SJSA1 (cell line): ENCODE measurements at regions not wholly inside any gene's neighbourhood (a gene's known extent, or its start where the extent isn't known, plus 50 kb on each side); places are given as distances from the start of the nearest gene placed in this dataset.
A peak's percentile ranks its signal among the peaks of the same experiment; 100 is the strongest.

Experiments
- DNase-seq, 2 experiments: peaks; one replicate each; pipeline ENCODE4 v3.0.0-alpha.2; 2015 to 2020; ENCODE audit warnings: low spot score in 2 of 2, low read depth in 1 of 2
- H3K27ac ChIP-seq: fragments of 250-450 bp; sonication (Bioruptor Pico); 2 replicates; pipeline ENCODE4 v1.5.1; 2020; ENCODE audit warnings: mild to moderate bottlenecking, moderate library complexity
- H3K27me3 ChIP-seq: fragments of 250-450 bp; sonication (Bioruptor Pico); replicated peaks from 2 replicates; pipeline ENCODE4 v1.5.1; 2020; ENCODE audit warnings: mild to moderate bottlenecking, moderate library complexity
- H3K36me3 ChIP-seq: fragments of 250-450 bp; sonication (Bioruptor Pico); 2 replicates; pipeline ENCODE4 v1.5.1; 2020; ENCODE audit warnings: mild to moderate bottlenecking
- H3K4me1 ChIP-seq: fragments of 250-450 bp; sonication (Bioruptor Pico); replicated peaks from 2 replicates; pipeline ENCODE4 v1.6.1; 2021; ENCODE audit warnings: mild to moderate bottlenecking
- H3K4me3 ChIP-seq: fragments of 250-450 bp; sonication (Bioruptor Pico); 2 replicates; pipeline ENCODE4 v1.5.1; 2020; ENCODE audit warnings: mild to moderate bottlenecking
- H3K9me3 ChIP-seq: fragments of 250-450 bp; sonication (Bioruptor Pico); replicated peaks from 2 replicates; pipeline ENCODE4 v1.5.1; 2020; ENCODE audit warnings: mild to moderate bottlenecking

DNA sequence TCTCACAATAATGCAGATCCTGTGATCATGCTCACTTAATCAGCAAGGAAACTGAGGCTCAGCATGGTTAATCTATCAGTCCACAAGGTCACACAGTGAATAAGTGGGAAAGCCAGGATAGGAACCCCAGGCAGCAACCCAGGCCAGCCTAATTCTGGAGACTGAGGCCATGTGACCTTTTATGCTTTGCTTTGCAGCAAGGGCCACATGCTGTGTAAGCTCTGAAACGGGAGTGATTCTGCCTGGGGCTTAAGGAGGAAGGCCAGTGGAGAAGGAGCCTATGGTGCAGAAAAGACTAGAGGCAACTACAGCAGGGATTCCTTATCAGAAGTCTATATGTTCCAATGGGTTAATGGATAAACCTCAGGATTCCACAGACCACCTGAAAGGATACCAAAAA, 157.6 kb upstream of the PPP2R3A start:
- Histone ChIP-seq H3K4me3 (no peak overlapping the region), H3K27ac (no peak overlapping the region), H3K36me3 (no peaks in the 10 kb centered on the region), H3K4me1 (no peaks in the 10 kb centered on the region), H3K27me3 (peaks cover 6% of the 10 kb centered on the region; the same call in 1 of the 2 replicates), H3K9me3 (no peaks in the 10 kb centered on the region)
- DNase-seq: no peak

DNA sequence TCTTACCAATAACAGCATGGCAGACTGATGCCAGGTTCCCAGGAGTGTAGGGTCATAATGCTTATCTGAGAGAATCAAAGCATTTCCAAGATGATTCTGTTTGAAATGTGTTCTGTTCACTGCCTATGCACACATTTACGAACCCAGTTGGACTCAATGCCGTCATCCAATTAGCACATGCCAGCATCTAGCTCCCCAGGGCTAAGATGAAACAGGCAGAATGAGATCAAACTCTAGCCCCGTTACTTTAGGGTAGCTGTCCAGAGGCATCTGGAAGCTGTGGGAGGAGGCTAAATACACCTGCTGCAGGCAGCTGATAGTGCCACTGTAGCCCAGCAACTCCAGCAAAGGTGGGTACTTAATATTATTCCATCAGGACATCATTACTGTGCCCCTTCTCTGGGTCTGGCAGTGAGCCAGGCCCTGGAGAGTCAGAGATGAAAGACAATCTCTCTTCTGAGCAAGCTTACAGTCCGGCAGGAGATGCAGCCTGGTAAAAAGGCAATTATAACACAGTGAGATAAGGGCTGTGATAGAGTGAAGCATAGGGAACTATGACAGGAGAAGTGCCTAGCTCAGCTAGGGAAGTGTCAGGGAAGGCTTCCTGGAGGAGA, 156.4 kb upstream of the PPP2R3A start:
- H3K27ac ChIP-seq: no peak overlapping the region
- peaks cover 6% of the 10 kb centered on the region; the same call in 1 of the 2 replicates for H3K27me3 ChIP-seq
- no peaks in the 10 kb centered on the region for H3K4me1 ChIP-seq
- H3K9me3 ChIP-seq: no peaks in the 10 kb centered on the region
- H3K4me3 ChIP-seq: no peak overlapping the region
- no peak for DNase-seq
- H3K36me3 ChIP-seq: no peaks in the 10 kb centered on the region

DNA sequence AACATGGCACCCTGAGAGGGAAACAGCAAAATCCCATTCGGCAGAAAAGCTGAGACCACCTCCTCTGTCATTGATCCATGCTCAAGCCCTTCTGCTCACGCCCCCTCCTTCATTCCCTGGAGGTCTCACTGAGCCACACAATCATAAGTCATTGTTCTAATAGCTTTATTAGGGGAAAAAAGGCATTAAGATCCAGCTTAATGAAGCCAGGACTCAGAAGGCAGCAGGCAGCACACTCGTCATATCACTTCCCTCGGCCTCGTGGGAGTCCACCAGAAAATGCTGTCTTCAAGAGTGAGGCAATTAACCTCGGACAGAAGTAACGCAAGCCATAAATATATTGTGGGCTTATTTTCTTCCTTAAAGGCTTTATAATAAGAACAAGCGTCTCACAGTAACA, 153.9 kb upstream of the PPP2R3A start:
- Histone ChIP-seq H3K27ac (no peak overlapping the region), H3K4me3 (no peak overlapping the region), H3K9me3 (no peaks in the 10 kb centered on the region), H3K27me3 (peaks cover 6% of the 10 kb centered on the region; the same call in 1 of the 2 replicates), H3K36me3 (no peaks in the 10 kb centered on the region), H3K4me1 (no peaks in the 10 kb centered on the region)
- no peak for DNase-seq

DNA sequence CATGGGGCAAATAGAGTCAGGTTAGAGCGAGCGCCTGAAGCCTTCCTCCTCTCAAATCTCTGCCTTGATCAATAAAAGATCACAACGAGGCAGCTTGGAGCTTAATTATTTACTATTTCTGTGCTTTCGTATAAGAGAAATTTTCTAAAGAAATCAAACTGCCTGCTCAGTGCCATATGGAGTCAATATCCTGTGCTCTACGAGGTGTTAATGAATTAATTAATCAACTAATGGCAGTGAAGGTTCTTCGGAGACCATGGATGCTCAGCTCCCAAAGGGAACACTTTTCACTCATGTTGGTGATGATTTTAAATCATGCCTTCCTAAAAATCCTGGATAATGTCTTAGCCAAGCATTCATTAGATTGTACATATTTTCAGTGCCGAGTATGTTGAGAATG, 153.5 kb upstream of the PPP2R3A start:
- H3K36me3 ChIP-seq: no peaks in the 10 kb centered on the region
- peaks cover 6% of the 10 kb centered on the region; the same call in 1 of the 2 replicates for H3K27me3 ChIP-seq
- no peaks in the 10 kb centered on the region for H3K4me1 ChIP-seq
- no peak overlapping the region for H3K27ac ChIP-seq
- DNase-seq: no peak
- H3K4me3 ChIP-seq: no peak overlapping the region
- no peaks in the 10 kb centered on the region for H3K9me3 ChIP-seq

DNA sequence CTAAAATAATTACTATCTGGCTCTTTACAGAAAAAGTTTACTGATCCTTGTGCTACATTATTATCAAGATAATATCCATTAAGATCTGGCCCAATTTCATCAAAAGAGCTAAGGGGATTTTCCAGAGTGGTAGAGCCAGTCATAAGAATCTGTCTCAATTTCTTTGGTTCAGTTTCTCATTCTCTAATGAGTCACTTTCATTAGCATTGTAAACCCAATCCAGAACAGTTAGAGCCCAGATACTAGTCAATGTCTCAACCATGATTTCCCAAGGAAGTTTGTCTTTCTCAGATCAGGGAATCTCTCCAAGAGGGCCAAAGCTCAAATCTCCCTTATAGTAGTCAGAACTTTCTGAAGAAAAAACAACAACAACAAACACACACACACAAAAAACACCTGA, 131.1 kb upstream of the PPP2R3A start:
- H3K4me3 ChIP-seq: no peak overlapping the region
- H3K36me3 ChIP-seq: no peaks in the 10 kb centered on the region
- DNase-seq: no peak
- no peaks in the 10 kb centered on the region for H3K27me3 ChIP-seq
- no peak overlapping the region for H3K27ac ChIP-seq
- H3K4me1 ChIP-seq: no peaks in the 10 kb centered on the region
- no peaks in the 10 kb centered on the region for H3K9me3 ChIP-seq

DNA sequence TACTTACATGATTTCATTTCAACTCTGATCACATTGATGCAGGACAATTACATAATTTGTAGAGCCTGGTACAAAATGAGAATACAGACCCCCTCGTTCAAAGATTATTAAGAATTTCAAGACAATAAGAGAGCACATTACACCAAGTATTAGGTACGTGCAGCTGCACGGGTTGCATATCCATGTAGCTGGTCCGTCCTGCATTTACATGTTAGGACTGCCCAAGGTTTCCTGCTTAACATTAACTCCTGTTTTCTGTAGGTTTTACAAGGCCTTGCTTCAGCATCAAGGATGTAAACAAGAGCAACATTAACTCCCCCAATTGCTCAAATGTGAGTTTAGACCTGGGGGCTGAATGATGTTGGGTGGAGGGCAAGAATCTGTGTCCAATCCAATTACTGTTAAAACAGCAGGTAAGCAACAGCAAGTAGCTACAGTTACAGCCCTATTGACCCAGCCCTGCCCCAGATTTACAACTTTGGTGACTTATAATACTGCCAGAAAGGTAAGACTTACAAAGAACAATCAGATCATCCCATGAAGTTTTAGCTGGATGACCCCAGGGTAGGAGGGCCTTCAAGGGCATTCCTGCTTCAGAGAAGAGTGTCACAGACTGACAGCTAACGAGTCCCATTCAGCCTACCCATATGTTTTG, 127.4 kb upstream of the PPP2R3A start:
- no peaks in the 10 kb centered on the region for H3K9me3 ChIP-seq
- DNase-seq: no peak
- H3K4me3 ChIP-seq: no peak overlapping the region
- no peaks in the 10 kb centered on the region for H3K36me3 ChIP-seq
- no peaks in the 10 kb centered on the region for H3K4me1 ChIP-seq
- no peak overlapping the region for H3K27ac ChIP-seq
- H3K27me3 ChIP-seq: no peaks in the 10 kb centered on the region

DNA sequence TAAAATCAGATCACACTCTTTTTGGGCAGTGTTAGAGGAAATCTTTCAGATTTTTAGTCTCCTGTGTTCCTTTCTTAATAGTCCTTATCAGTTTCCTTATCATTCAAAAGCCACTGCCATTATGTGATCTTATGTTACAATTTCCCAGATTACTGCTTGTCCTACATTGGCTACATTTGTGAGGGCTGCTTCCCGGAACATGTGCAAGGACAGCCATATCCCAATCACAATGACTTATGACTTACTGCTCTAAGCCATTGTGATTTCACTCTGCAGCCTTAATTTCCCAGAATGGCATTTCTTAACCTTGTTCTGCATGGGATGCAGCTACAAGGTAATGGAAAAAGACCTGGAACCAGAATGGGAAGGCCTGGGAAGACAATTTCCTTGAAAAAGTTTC, 125.1 kb upstream of the PPP2R3A start:
- H3K9me3 ChIP-seq: no peaks in the 10 kb centered on the region
- H3K36me3 ChIP-seq: no peaks in the 10 kb centered on the region
- H3K4me1 ChIP-seq: no peaks in the 10 kb centered on the region
- H3K27me3 ChIP-seq: no peaks in the 10 kb centered on the region
- H3K4me3 ChIP-seq: no peak overlapping the region
- no peak for DNase-seq
- H3K27ac ChIP-seq: no peak overlapping the region

DNA sequence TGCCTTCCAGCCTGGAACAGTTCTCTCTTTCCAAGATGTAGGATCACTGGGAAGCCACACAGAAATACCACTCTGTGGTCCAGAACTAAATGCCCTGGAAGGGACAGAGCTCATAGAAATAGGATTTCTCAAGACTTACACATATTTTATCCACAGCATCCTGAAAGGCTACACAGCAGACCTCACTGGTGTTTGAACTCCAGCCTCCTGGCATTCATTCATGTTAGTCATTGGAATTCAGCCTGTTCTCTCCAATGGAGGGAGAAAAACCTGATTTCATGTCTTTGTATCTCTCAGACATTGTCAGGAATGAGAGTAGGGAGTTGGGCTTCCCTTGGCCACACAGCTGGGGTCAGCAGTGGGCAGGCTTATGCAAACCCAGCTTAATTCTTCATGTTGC, 121.1 kb upstream of the PPP2R3A start:
- no peak for DNase-seq
- no peaks in the 10 kb centered on the region for H3K27me3 ChIP-seq

DNA sequence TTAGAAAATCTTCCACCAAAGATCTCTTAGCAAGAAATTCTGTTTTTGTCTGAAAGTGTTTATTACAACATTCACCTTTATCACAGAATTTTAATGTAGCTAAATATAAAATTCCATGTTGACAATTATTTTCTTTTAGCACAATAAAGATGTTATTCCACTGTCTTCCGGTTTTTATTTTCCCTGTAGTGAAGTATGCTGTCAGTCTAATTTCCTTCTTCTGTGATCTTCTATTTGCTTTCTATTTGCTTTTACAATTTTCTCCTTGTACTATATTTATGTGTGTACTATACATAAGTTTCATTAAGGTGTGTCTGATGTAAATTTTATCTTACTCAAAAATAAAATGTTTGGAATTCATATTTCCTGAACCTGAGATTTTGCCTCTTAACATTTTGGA, 117.5 kb upstream of the PPP2R3A start:
- no peak for DNase-seq
- Histone ChIP-seq H3K27me3 (no peaks in the 10 kb centered on the region), H3K27ac (no peak overlapping the region), H3K4me1 (peaks cover 12% of the 10 kb centered on the region), H3K9me3 (no peaks in the 10 kb centered on the region), H3K4me3 (no peak overlapping the region), H3K36me3 (no peaks in the 10 kb centered on the region)

More for the DNA sequence above, 121.1 kb upstream of the PPP2R3A start:
- H3K4me3 ChIP-seq: no peak overlapping the region
- no peaks in the 10 kb centered on the region for H3K9me3 ChIP-seq
- no peak overlapping the region for H3K27ac ChIP-seq
- no peaks in the 10 kb centered on the region for H3K4me1 ChIP-seq
- no peaks in the 10 kb centered on the region for H3K36me3 ChIP-seq

DNA sequence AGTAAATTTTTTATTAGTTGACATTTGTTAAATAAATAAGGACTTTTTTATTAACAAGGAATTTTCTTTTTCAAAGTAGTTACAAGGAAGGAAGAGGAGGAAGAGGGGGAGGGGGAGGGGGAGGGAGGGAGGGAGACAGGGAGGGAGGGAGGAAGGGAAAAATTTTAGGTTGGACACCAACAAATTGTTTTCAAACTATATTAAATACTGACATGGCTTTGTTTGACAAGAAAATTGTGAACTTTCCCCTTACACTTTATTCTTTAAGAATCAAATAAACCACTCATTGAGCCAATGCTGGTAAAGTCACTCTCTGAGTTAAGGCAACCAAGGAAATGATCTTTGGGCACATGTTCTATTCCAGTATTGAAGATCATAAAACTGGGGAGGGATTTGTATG, 115.7 kb upstream of the PPP2R3A start:
- H3K36me3 ChIP-seq: no peaks in the 10 kb centered on the region
- no peak overlapping the region for H3K27ac ChIP-seq
- no peaks in the 10 kb centered on the region for H3K27me3 ChIP-seq
- peaks cover 12% of the 10 kb centered on the region for H3K4me1 ChIP-seq
- H3K9me3 ChIP-seq: no peaks in the 10 kb centered on the region
- no peak overlapping the region for H3K4me3 ChIP-seq
- no peak for DNase-seq

DNA sequence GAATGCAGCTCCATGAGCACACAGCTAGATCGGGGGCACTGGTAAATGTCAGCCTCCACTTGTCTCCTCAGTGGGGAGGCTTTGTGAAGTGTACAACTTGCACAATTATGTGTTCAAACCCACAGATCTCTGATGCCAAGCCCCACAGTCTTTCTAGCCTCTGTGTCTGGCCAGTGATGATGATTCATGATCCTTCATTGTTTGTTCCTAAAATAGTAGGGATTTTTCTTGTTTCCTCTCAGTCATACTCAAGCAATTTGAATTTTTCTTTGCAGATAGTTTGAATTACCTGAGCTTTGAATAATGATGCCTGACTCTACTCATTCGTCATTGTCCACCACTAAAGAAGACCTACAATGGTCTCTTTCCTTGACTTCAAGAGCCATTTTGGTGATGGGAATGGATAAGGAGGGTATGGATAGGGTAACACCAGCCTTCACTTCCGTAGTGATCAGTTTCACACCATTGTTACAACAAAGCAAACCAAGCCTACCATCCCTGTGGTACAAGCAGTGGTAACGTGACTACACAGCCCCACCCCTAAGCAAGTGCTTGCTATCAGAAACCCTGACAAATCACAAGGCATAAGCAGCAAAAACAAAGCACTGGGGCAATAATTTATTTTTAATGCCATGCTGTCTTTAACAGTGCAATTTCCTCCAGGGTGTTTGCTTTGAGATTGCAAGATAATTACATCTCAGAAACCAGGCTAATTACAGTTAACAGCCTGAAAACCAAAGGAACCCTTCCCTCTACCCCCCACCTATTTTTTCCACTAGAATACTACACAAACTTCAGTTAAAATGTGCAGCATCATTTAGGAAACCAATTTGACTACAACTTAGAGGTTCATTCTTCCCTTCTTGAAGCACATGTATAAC, 114.1 kb upstream of the PPP2R3A start:
- Histone ChIP-seq H3K4me1 (peaks cover 12% of the 10 kb centered on the region), H3K36me3 (no peaks in the 10 kb centered on the region), H3K9me3 (no peaks in the 10 kb centered on the region), H3K4me3 (no peak overlapping the region), H3K27ac (no peak overlapping the region), H3K27me3 (no peaks in the 10 kb centered on the region)
- DNase-seq: peak in 1 of 2 experiments; percentile 18

DNA sequence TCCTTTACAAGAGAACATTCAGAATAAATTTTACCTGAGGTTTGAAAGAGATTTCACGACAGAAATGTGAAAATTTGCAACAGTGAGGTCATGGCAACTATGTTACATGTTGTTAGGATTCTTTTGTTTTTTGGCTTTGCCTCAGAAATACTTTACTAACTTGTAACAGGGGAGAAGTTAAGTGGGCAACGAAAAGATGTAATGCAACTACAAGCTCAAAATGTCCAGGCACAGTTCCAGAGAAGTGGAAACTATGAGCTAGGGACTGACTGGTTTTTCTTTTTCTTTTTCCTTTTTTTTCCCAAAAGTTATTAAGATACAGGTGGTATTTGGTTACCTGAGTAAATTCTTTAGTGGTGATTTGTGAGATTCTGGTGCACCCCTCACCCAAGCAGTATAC, 111.5 kb upstream of the PPP2R3A start:
- Histone ChIP-seq H3K36me3 (no peaks in the 10 kb centered on the region), H3K27me3 (no peaks in the 10 kb centered on the region), H3K27ac (no peak overlapping the region), H3K4me1 (peaks cover 12% of the 10 kb centered on the region), H3K9me3 (no peaks in the 10 kb centered on the region), H3K4me3 (no peak overlapping the region)
- no peak for DNase-seq

DNA sequence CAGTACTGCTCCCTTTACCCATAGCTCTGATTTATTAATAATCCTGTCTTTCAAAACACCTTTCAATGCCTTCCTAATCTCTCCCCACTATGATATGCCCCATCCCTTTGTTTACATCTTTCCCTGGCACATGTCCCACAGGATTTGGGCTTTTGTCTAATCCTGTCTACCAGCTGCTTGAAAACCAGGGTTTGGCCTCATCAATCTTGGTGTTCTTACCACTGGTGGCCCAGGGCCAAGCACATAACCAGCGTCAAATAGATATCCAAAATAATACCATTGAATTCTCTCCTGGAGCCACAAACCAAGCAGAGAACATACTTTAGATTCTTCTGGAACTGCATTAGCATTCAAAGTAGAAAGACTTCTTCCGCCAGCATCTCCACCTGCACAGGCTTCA, 104.8 kb upstream of the PPP2R3A start:
- DNase-seq: no peak
- H3K27ac ChIP-seq: no peak overlapping the region
- H3K4me1 ChIP-seq: no peaks in the 10 kb centered on the region
- no peaks in the 10 kb centered on the region for H3K36me3 ChIP-seq
- no peak overlapping the region for H3K4me3 ChIP-seq
- H3K27me3 ChIP-seq: no peaks in the 10 kb centered on the region
- H3K9me3 ChIP-seq: no peaks in the 10 kb centered on the region

DNA sequence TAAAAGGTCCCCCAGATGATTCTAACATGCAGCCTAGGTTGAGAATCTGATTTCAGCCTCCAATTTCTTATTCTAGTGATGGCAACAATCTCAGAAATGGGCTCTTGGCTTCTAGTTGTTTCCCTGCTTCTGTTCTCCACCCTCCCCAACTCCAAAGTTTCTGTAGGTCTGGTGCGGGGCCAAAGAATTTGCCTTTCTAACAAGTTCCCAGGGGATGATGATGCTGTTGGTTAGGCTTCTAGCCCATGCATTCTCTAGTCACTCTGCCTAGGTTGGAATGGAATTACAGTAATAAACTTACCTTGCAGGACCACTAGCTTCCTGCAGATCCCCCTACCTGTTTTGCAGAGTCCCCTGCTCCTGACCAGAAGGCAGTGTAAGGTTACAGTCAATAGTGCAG, 103.2 kb upstream of the PPP2R3A start:
- H3K27ac ChIP-seq: no peak overlapping the region
- no peaks in the 10 kb centered on the region for H3K27me3 ChIP-seq
- H3K4me3 ChIP-seq: no peak overlapping the region
- H3K4me1 ChIP-seq: no peaks in the 10 kb centered on the region
- no peaks in the 10 kb centered on the region for H3K36me3 ChIP-seq
- no peaks in the 10 kb centered on the region for H3K9me3 ChIP-seq
- DNase-seq: no peak
